CD4-positive, alpha-beta T cell treated with Interleukin-6 at 100 ng/mL for 8 hours (primary cell): ENCODE measurements at regions not wholly inside any gene's neighbourhood (a gene's known extent, or its start where the extent isn't known, plus 50 kb on each side); places are given as distances from the start of the nearest gene placed in this dataset.
"Not testable (repeated sequence)": the region's sequence is repeated elsewhere in the genome, so short reads cannot be mapped to it uniquely, and the experiment has no call there.

Experiments
- DNase-seq: peaks from one replicate; pipeline ENCODE4 v3.0.0-alpha.2; 2020; ENCODE audit warnings: mixed read lengths, low spot score

- DNase-seq, result no peak
These were observed 376.7 kb downstream of the GLRX3 start for GRCh38 chr10:130512936-130513335.

GRCh38 chr10:130513686-130514476 lies 377.7 kb downstream of the GLRX3 start:
- DNase-seq, result no peak

DNA sequence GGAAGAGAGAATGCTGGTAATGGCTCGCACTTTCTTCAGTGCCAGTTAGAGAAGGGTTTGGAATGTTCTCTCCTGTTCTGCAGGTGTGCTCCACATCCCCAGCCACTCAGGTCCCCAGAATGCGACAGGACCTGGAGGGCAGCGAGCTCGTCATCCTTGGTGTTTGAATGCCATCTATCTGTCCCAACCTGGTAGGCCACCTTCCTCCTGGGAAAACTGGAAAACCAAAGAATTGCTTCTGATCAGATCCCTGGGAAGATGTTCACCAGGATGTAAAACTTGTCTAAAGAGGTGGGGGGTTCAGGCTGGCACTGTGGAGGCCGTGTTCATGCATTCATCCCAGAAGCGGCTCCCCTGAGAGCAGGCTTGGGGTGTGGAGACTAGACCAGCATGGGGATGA lies 379.5 kb downstream of the GLRX3 start:
- no peak for DNase-seq

DNA sequence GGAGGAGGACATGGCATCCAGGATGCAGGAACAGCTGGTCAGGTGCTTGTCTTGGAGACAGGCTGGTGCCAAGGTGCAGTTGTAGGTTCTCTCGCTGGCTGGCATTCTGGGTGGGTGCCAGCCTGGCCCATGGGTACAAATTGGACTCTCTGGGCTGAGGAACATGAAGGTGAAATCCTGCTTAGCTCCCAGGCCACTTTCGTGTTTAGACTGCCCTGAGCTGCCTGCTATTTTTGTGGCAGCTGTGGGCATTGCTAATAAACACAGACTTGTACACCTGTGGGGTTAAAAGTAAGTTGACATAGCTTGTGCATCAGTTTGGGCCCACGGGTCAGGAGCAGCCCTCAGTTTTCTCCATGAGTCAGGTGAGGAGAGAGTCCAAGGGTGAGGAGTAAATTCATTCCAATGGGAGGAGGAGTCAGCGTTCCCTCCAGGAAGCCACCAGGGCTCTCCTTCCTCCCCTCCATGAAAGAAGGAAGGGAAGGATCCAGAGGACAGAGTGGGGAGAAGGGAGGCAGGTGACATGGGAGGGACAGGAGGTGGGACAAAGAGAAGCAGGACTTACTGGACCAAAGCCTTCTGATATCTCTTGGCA lies 380.0 kb downstream of the GLRX3 start:
- no peak for DNase-seq

DNA sequence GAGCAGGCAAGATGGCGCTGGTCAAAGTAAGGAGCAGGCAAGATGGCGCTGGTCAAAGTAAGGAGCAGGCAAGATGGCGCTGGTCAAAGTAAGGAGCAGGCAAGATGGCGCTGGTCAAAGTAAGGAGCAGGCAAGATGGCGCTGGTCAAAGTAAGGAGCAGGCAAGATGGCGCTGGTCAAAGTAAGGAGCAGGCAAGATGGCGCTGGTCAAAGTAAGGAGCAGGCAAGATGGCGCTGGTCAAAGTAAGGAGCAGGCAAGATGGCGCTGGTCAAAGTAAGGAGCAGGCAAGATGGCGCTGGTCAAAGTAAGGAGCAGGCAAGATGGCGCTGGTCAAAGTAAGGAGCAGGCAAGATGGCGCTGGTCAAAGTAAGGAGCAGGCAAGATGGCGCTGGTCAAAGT lies 382.7 kb downstream of the GLRX3 start:
- DNase-seq, result not testable (repeated sequence)

DNA sequence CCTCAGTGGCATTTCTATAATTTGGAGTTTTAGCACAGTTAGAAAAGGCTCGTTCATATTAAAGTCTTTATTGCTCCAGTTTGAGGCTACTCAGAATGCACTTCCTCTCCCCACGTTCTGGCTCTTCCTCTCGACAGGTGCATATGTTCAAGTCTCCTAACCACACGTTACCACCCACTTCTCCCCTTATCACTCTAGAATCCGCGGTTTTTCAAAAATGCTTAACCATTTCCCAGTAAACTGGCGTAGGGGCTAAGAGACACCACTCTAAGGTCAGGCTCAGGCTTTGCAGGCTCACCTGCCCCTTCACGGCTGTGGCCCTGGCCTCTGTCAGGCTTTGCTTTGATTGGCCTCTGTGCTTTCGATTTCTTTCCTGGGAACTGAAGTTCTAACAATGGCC lies 383.6 kb downstream of the GLRX3 start:
- no peak for DNase-seq

GRCh38 chr10:130531312-130531711 lies 395.1 kb downstream of the GLRX3 start:
- DNase-seq, result no peak

DNA sequence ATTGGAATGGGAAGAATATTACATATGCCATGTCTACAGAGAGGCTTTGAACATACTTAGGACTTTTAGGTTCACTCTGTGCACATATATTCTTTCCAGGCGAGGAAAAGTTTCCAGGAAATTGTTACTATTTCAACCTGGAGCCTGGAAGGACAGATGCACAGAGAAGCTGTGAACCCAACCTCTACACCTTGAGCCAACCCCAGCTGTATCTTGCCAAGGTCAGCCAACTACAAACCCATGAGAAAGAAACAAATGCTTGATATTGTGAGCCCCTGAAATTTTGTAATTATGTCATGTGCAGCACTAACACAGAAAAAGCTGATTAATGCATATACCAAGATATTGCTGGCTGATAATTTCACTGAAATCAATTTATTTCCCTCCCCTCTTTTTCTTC lies 404.9 kb downstream of the GLRX3 start:
- no peak for DNase-seq

- DNase-seq, result no peak
These were observed 406.6 kb downstream of the GLRX3 start for GRCh38 chr10:130542761-130543160.

DNA sequence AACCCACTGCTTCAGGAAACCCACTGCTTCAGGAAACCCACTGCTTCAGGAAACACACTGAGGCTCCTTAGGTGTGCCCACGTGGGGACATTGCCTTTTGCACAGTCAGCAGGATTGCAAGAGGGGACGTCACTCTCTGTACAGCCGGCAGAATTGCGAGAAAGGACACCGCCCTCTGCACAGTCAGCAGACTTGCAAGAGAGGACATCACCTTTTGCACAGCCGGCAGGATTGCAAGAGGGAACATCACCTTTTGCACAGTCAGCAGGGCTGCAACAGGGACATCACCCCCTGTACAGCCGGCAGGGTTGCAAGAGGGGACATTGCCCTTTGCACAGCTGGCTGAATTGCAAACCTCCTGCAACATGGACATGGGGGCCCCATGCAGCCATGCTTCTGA lies 407.6 kb downstream of the GLRX3 start:
- no peak for DNase-seq

GRCh38 chr10:130545122-130545521 lies 408.9 kb downstream of the GLRX3 start:
- DNase-seq, result no peak

GRCh38 chr10:130545697-130546096 lies 409.5 kb downstream of the GLRX3 start:
- DNase-seq, result no peak

- DNase-seq, result no peak
These were observed 410.6 kb downstream of the GLRX3 start for GRCh38 chr10:130546841-130547240.

DNA sequence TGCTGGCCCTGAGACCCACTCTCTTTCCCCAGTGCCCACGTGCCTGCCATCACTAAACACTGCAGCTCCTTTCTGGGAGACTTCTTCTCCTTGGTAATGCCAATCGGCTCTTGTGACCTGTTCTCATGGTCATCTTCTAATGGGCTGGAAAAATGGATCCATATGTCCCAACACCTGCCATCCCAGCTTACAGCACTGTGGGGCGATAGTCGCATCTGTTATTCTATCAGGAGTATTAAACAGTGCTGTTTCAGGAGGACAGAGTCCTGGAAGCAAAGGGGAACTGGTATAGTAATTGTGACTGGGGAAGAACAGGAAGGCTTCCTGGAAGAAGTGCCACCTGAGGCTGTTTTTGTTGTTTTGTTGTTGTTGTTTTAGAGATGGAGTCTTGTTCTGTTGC lies 411.2 kb downstream of the GLRX3 start:
- no peak for DNase-seq

DNA sequence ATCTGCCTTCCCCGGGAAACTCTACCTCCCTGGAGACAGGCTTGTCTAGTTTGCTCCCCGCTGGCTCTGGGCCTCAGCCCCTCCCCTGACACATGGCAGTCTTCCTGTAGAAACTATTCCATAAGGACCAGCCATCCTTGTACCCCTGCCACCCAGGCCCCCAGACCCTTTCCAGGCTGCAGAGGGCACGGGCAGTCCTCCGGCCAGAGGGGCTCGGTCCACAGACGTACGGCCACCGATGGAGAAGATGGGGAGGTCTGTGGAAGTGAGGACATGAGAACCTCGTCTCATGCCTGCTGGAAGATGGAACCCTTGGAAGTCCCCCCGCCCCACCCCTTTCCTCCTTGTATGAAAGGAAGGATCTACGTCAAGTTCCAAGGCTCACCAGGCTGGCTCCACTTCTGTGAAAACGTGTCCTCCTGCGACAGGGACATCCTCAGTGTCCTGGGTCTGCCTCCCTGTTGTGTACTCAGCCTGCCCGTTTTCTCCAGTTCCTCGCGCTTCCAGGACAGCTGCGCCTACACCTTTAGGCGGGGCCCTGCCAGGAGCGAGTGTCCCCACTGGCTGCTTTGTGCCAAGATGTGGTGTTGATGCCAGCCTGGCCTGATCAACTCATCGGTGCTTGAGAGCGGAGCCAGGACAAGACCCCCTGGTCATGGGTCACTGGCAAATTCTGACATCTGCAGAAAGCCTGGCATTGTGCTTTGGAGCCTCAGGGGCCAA lies 414.9 kb downstream of the GLRX3 start:
- DNase-seq, result no peak

DNA sequence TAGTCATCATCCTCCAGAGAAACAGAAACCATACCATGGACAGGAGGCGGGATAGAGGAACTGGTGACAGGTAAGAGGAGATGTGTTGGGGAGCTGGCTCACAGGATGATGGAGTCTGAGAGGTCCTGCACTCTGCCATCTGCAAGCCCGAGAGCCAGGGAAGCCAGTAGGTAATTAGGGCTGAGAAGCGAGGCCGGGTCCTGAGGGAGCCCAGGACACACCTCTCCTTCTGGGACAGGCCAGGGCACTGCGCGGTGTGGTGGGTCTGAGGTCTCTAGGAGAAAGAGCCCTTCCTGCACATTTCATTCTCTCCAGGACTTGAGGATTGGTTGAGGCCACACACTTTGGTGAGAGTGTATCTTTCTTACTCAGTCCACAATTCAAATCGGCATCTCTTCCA lies 415.5 kb downstream of the GLRX3 start:
- no peak for DNase-seq

GRCh38 chr10:130553826-130554225 lies 417.6 kb downstream of the GLRX3 start:
- DNase-seq, result no peak

GRCh38 chr10:130554701-130555410 lies 418.7 kb downstream of the GLRX3 start:
- no peak for DNase-seq

DNA sequence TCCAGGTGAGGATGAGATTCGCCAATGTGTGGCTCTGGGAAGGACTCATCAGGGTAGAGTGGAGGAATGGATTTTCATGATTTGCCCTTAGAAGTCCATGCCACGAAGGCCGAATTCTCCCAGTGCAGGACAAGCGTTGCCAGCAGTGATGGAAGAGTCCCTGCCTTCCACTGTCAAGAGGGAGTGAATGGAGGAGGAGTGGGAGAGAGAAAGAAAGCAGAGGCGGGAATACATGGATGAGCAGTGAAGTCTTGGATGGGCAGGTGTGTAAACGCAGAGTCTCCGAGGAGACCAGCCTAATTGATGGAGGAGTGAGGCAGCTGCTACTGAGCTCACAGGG lies 419.2 kb downstream of the GLRX3 start:
- no peak for DNase-seq

- no peak for DNase-seq
These were observed 421.1 kb downstream of the GLRX3 start for GRCh38 chr10:130557181-130557845.

DNA sequence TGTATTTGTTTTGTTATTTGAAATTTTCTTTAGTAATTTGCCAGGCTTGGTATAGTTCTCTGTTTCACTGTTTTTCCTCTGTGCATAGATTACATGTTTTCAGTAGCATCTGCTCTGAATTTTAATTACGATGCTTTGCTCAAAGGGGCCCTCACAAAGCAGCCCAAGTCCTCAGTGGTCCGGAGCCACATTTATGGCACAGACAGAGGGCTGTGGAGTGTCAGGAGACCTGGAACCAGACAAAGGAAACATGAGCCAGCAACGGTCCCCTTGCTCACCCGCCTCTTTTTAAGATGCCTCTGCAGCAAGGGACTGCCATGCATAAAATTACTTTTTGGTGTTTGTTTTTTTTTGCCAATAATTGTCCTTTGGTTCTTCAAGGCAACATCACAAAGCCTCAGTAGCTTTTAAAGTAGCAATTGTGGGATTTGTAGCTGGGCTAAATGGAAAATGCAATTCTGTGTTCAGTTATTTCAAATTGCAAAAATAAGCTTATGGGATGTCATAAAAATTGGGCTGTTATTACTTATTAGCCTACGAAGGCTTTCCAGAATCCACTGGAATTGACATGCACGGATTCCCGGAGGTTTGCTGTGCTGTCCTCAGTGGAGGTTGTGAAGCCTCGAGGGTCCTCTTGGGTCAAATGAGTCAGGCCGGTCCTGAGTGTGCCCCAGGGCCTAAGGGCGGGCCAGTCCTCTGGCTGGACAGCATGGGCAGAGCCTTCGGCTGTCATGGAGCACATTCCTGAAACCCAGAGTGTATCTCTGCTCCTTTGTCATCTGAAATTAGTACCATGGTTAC lies 422.8 kb downstream of the GLRX3 start:
- DNase-seq, result no peak
